ENCODE measurements at regions not wholly inside any gene's neighbourhood (a gene's known extent, or its start where the extent isn't known, plus 50 kb on each side); places are given as distances from the start of the nearest gene placed in this dataset.

DNA sequence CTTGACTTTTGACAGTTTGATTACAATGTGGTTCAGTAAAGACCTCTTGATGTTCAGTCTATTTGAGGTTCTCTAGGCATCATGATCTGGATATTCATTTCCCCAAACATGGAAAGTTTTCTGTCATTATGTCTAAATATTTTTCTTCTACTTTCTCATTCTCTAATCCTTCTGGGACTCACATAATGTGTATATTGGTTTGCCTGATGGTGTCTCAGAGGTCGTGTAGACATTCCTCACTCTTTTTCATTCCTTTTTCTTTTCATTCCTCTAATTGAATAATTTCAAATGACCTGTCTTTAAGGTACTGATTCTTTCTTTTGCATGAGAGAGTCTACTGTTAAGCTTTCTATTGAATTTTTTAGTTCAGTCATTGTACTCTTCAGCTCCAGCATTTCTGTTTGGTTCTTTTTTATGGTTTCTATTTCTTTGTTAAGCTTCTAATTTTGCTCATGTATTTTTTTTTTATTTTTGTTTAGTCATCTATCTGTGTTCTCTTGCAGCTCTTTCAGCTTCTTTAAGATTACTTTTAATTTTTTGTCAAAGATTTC lies 158.4 kb downstream of the GDAP2 start:
- no peak overlapping the region for H2AFZ ChIP-seq (ENCODE audit: low read depth, low read length)
- TF ChIP-seq SMC3 (conservative IDR thresholded peaks at IDR 0.05; ENCODE audit: poor library complexity) (no peak), EP300 (conservative IDR thresholded peaks at IDR 0.05; ENCODE audit: poor library complexity, severe bottlenecking) (no peak), POLR2AphosphoS5 (IDR thresholded peaks at IDR 0.05) (no peak), MXI1 (conservative IDR thresholded peaks at IDR 0.05; ENCODE audit: poor library complexity, severe bottlenecking) (no peak), EZH2 (IDR thresholded peaks at IDR 0.05; ENCODE audit: borderline replicate concordance, insufficient read depth, low read length, poor library complexity, severe bottlenecking) (no peak), RAD21 (conservative IDR thresholded peaks at IDR 0.05) (no peak), TAF1 (IDR thresholded peaks at IDR 0.05; ENCODE audit: low read depth) (no peak)
- TF ChIP-seq, protein P1, sequence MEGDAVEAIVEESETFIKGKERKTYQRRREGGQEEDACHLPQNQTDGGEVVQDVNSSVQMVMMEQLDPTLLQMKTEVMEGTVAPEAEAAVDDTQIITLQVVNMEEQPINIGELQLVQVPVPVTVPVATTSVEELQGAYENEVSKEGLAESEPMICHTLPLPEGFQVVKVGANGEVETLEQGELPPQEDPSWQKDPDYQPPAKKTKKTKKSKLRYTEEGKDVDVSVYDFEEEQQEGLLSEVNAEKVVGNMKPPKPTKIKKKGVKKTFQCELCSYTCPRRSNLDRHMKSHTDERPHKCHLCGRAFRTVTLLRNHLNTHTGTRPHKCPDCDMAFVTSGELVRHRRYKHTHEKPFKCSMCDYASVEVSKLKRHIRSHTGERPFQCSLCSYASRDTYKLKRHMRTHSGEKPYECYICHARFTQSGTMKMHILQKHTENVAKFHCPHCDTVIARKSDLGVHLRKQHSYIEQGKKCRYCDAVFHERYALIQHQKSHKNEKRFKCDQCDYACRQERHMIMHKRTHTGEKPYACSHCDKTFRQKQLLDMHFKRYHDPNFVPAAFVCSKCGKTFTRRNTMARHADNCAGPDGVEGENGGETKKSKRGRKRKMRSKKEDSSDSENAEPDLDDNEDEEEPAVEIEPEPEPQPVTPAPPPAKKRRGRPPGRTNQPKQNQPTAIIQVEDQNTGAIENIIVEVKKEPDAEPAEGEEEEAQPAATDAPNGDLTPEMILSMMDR (IDR thresholded peaks at IDR 0.05; ENCODE audit: poor library complexity, severe bottlenecking) = no peak
- TF ChIP-seq, protein P2, sequence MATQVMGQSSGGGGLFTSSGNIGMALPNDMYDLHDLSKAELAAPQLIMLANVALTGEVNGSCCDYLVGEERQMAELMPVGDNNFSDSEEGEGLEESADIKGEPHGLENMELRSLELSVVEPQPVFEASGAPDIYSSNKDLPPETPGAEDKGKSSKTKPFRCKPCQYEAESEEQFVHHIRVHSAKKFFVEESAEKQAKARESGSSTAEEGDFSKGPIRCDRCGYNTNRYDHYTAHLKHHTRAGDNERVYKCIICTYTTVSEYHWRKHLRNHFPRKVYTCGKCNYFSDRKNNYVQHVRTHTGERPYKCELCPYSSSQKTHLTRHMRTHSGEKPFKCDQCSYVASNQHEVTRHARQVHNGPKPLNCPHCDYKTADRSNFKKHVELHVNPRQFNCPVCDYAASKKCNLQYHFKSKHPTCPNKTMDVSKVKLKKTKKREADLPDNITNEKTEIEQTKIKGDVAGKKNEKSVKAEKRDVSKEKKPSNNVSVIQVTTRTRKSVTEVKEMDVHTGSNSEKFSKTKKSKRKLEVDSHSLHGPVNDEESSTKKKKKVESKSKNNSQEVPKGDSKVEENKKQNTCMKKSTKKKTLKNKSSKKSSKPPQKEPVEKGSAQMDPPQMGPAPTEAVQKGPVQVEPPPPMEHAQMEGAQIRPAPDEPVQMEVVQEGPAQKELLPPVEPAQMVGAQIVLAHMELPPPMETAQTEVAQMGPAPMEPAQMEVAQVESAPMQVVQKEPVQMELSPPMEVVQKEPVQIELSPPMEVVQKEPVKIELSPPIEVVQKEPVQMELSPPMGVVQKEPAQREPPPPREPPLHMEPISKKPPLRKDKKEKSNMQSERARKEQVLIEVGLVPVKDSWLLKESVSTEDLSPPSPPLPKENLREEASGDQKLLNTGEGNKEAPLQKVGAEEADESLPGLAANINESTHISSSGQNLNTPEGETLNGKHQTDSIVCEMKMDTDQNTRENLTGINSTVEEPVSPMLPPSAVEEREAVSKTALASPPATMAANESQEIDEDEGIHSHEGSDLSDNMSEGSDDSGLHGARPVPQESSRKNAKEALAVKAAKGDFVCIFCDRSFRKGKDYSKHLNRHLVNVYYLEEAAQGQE (IDR thresholded peaks at IDR 0.05; ENCODE audit: borderline replicate concordance) = no peak
- H4K20me1 ChIP-seq (ENCODE audit: insufficient read depth) = no peaks in the 10 kb centered on the region
- H3K27me3 ChIP-seq (ENCODE audit: insufficient read depth, low read depth, low read length) = no peaks in the 10 kb centered on the region
- no peak overlapping the region for H3K27ac ChIP-seq (ENCODE audit: low read length)
- no peak overlapping the region for H3K9ac ChIP-seq (ENCODE audit: low read length)
- H3K9me2 ChIP-seq (ENCODE audit: insufficient read depth, low read length) = no peaks in the 10 kb centered on the region
- no peaks in the 10 kb centered on the region for H3K79me2 ChIP-seq (replicated peaks; ENCODE audit: insufficient read depth, low read length)
- no peaks in the 10 kb centered on the region for H3K36me3 ChIP-seq (ENCODE audit: insufficient read depth, low read length)
- H3K4me3 ChIP-seq (ENCODE audit: low read length) = no peak overlapping the region
- no peak overlapping the region for H3K4me2 ChIP-seq (ENCODE audit: low read length)
- H3K9me3 ChIP-seq (ENCODE audit: low read length) = peaks cover 3% of the 10 kb centered on the region
- H3F3A ChIP-seq (ENCODE audit: insufficient read depth, low read length, poor library complexity, severe bottlenecking) = no peaks in the 10 kb centered on the region

DNA sequence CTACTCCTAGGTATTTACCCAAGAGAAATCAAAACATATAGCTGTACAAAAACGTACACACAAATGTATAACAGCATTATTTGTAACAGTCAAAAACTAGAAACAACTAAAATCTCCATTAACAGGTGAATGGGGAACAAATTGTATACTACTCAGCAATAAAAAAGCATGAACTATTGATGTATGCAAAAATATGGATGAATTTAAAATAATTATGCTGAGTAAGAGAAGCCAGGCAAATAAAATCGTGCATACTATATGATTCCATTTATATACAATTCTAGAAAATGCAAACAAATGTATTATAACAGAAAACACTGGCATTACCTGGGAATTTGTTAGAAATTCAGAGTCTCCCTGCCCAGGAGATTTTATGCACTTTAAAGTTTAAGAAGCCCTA lies 150.1 kb downstream of the GDAP2 start:
- H3K36me3 ChIP-seq (ENCODE audit: insufficient read depth, low read length) = no peaks in the 10 kb centered on the region
- H4K20me1 ChIP-seq (ENCODE audit: insufficient read depth) = no peaks in the 10 kb centered on the region
- no peak overlapping the region for H3K9ac ChIP-seq (ENCODE audit: low read length)
- H3K4me3 ChIP-seq (ENCODE audit: low read length) = no peak overlapping the region
- no peaks in the 10 kb centered on the region for H3K79me2 ChIP-seq (replicated peaks; ENCODE audit: insufficient read depth, low read length)
- no peaks in the 10 kb centered on the region for H3K9me2 ChIP-seq (ENCODE audit: insufficient read depth, low read length)
- H3K4me2 ChIP-seq (ENCODE audit: low read length) = no peak overlapping the region
- H3K27ac ChIP-seq (ENCODE audit: low read length) = no peak overlapping the region
- no peaks in the 10 kb centered on the region for H3K27me3 ChIP-seq (ENCODE audit: insufficient read depth, low read depth, low read length)
- no peaks in the 10 kb centered on the region for H3F3A ChIP-seq (ENCODE audit: insufficient read depth, low read length, poor library complexity, severe bottlenecking)
- H3K9me3 ChIP-seq (ENCODE audit: low read length) = no peaks in the 10 kb centered on the region
- no peak overlapping the region for H2AFZ ChIP-seq (ENCODE audit: low read depth, low read length)
- TF ChIP-seq TAF1 (IDR thresholded peaks at IDR 0.05; ENCODE audit: low read depth) = no peak
- TF ChIP-seq EZH2 (IDR thresholded peaks at IDR 0.05; ENCODE audit: borderline replicate concordance, insufficient read depth, low read length, poor library complexity, severe bottlenecking) = no peak
- TF ChIP-seq, protein P1 (IDR thresholded peaks at IDR 0.05; ENCODE audit: poor library complexity, severe bottlenecking) = no peak
- TF ChIP-seq SMC3 (conservative IDR thresholded peaks at IDR 0.05; ENCODE audit: poor library complexity) = no peak
